C4-2B (cell line): ENCODE measurements at regions not wholly inside any gene's neighbourhood (a gene's known extent, or its start where the extent isn't known, plus 50 kb on each side); places are given as distances from the start of the nearest gene placed in this dataset.

Experiments
- ZFX ChIP-seq: fragments of 450-650 bp; IDR thresholded peaks from 2 replicates; pipeline ENCODE4 v1.6.1; 2017
- TF ChIP-seq, protein P1 (sequence below): fragments of 450-650 bp; conservative IDR thresholded peaks from 2 replicates; pipeline ENCODE4 v1.5.1; 2017; ENCODE audit warnings: mild to moderate bottlenecking

DNA sequence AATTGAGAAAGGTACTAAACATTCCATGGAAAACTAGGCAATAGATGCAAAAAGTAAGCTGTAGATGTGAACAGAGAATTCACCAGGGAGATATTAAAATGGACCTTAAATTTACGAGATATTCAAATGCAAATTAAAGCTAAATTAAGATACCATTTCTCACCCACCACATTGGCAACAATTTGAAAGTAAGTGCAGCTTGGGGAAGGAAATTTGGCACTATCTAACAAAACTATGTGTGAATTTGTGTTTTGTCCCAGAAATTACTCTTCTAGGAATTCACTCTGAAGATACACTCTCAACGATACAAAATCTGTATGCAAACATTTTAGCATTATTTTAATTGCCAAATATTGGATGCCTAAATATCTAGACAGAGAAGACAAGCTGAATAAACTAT is 178.2 kb upstream of the SORCS1 start:
- TF ChIP-seq, protein P1, sequence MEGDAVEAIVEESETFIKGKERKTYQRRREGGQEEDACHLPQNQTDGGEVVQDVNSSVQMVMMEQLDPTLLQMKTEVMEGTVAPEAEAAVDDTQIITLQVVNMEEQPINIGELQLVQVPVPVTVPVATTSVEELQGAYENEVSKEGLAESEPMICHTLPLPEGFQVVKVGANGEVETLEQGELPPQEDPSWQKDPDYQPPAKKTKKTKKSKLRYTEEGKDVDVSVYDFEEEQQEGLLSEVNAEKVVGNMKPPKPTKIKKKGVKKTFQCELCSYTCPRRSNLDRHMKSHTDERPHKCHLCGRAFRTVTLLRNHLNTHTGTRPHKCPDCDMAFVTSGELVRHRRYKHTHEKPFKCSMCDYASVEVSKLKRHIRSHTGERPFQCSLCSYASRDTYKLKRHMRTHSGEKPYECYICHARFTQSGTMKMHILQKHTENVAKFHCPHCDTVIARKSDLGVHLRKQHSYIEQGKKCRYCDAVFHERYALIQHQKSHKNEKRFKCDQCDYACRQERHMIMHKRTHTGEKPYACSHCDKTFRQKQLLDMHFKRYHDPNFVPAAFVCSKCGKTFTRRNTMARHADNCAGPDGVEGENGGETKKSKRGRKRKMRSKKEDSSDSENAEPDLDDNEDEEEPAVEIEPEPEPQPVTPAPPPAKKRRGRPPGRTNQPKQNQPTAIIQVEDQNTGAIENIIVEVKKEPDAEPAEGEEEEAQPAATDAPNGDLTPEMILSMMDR, result no peak
- TF ChIP-seq ZFX, result no peak
